GM18909 (cell line): ENCODE measurements at regions not wholly inside any gene's neighbourhood (a gene's known extent, or its start where the extent isn't known, plus 50 kb on each side); places are given as distances from the start of the nearest gene placed in this dataset.
A peak's percentile ranks its signal among the peaks of the same experiment; 100 is the strongest.
"Not testable (repeated sequence)": the region's sequence is repeated elsewhere in the genome, so short reads cannot be mapped to it uniquely, and the experiment has no call there.

Experiments
- ATAC-seq: cut with Tn5 transposase; IDR thresholded peaks from one replicate; pipeline ENCODE4 v1.9.1; 2021; ENCODE audit warnings: mild to moderate bottlenecking; ENCODE audit not compliant: unreplicated experiment, poor library complexity

DNA sequence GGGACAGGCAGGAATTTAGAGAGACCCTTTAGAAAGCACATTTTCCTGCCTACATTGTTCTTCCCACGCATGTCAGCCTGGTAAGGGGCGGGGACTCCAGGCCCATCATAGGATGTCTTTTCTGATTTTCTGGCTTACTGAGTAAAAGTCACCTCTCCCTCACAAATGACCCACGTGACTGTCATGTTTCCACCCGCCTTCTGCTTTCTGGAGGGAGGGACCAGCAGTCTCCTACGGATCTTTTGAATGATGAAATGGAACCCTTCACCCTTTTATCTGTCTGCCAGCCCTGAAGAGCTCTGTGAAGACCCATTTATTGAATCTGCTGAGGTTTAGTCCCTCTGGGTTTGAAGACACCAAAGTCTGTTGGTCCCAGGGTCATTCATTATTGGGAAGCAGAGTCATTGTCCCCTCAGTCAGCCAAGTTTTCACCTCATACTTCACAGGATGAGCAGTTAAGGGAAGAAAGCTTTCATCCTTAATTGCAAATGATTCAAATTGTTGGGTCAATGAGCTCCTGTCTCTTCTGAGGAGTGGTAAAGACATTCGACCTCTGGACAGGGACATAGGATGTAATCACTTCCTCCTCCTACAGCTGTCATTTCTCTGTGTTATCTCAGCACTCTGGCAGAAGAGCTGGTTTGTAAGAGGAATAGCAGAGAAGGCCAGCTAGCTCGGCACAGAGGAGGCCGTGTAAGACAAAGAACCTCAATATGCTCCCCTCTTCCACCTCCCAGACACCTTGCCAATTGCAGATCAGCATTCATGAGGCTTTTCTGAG, 446.1 kb downstream of the HS3ST3B1 start:
- ATAC-seq, result no peak

- no peak for ATAC-seq
Measured at GRCh38 chr17:14745541-14745940, 444.7 kb downstream of the HS3ST3B1 start.

DNA sequence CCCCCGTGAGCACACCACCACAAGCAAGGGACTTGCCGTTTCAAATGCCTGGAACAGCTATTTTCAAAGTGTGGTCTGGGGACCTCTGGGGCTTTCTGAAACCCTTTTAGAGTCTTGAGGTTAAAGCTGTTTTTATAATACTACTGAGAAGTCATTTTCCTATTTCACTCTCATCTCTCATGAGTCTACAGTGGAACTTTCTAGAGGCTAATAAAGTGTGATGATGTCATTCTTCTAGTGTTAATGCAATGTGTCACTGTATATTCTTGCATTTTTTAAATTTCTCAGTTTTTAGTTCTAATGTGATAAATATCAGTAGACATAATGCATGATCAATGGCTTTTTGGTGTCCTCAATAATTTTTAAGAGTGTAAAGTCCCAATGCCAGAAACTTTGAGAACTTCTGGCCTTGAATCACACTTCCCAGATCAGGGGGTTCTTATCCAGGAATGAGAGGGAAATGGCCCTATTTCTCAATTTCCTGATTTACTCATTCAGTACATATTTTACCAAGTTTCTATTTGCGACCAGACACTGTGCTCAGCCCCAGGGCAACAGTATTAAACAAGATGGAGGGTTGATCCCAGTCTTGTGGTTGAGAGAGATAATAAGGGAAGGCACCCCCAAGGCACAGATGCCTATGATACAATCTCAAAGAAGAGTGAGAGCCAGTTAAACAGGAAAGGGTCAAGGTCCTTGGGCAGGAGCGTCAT, 444.0 kb downstream of the HS3ST3B1 start:
- peak; percentile 52 for ATAC-seq

GRCh38 chr17:14741491-14741890, 440.6 kb downstream of the HS3ST3B1 start:
- ATAC-seq, result no peak

GRCh38 chr17:14739656-14740431, 439.0 kb downstream of the HS3ST3B1 start:
- no peak for ATAC-seq

GRCh38 chr17:14738652-14738988, 437.7 kb downstream of the HS3ST3B1 start:
- no peak for ATAC-seq

- ATAC-seq, result peak; percentile 89
Measured at GRCh38 chr17:14737984-14738651, 437.2 kb downstream of the HS3ST3B1 start.

DNA sequence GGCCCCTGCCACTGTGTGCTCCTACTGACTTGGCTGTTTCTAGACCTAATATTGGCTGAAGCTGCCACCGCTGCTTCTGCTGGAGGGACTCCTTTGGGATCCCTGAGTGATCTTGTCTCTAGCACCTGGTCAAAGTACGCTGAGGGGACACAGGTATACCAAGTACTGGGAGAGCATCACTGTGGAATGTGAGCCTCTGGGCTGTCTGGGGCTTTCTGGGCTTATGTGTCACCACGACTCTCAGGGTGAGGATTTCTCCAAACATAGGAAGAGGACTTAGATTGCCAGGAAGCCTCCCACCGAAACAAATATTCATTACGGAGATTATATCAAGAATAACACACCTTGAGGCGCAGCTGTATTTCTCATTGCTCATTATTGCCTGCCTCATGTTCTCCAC, 435.8 kb downstream of the HS3ST3B1 start:
- ATAC-seq, result no peak

DNA sequence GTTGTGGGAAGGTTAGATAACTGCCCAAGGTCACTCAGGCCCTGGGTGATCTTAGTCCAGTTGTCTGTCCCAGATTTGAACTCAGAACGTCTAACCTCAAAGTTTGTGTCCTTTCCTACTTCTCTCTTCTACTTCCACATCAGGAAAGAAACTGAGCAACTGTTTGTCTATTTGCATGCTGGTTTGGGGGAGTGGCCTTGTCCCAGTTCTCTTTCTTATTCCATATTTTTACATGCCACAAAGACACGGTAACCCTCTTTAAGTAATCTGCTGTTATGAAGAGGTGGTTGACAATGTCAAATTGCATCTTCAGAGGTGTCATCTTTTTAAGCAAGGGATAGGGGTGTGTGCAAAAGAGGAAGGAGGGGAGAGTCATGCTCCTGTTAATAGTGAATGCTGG, 432.5 kb downstream of the HS3ST3B1 start:
- ATAC-seq, result no peak

- ATAC-seq, result no peak
Measured at GRCh38 chr17:14732211-14732610, 431.3 kb downstream of the HS3ST3B1 start.

- no peak for ATAC-seq
Measured at GRCh38 chr17:14731591-14731990, 430.7 kb downstream of the HS3ST3B1 start.

DNA sequence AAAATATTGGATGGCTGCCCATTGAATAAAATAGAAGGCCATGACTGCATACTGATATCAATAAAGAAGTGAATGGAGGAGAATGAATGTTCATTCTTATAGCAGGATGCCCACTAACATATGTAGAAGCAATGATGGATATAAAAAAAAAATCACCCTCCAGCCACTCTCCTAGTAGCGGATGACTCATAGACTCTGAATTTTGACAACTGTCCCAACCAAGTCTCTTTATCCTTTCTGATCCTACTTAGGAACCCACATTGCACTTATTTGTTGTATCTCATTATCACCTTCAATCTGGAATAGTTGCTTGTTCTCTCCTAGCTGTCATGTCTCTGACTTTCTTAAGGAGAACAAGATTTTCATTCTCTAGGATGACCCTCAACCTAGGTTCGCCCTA, 429.9 kb downstream of the HS3ST3B1 start:
- ATAC-seq, result no peak

DNA sequence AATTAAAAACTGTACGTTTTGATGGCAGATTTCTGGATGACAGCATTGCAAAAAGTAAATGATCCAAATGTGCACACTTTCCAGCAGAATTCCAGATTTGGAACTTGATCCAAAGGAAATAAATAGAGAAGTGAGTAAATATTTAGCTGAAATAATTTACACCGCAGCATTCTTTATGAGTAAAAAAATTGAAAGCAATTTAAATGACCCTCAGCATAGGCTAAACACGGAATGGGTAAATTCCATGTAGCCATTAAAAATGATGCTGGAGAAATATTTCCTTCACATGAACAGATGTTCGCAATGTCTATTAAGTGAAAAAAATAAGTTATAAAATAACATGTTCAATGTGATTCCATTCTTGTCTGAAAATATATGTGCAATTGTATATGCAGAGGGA, 424.8 kb downstream of the HS3ST3B1 start:
- ATAC-seq, result no peak

DNA sequence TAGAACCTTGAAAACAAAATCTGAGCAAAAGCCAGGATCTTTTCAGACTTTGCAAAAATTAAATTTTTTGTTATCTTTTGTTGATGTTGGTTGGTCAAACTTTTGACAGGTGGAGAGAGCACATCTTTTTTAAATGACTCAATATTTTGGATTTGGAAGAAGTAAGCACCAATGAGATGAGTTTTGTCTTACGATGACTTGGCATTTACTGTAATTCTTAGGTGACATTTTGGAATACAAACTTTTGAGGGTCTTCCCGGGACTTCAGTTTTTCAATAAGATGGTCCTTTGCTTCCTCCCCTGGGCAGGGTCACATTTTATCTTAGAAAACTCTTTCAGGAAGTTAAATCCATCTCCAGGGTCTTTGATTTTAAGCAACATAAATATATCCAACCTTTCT, 423.9 kb downstream of the HS3ST3B1 start:
- no peak for ATAC-seq

DNA sequence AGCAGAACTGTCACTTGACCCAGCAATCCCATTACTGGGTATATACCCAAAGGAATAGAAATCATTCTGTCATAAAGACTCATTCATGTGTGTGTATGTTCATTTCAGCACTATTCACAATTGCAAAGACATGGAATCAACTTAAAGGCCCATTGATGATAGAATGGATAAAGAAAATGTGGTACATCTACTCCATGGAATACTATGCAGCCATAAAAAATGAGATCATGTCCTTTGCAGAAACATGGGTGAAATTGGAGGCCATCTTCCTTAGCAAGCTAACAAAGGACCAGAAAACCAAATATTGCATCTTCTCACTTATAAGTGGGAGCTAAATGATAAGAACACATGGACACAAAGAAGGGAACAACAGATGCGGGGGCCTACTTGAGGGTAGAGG, 422.5 kb downstream of the HS3ST3B1 start:
- not testable (repeated sequence) for ATAC-seq

GRCh38 chr17:14719942-14720341, 419.1 kb downstream of the HS3ST3B1 start:
- no peak for ATAC-seq

- ATAC-seq, result no peak
Measured at GRCh38 chr17:14717859-14718258, 417.0 kb downstream of the HS3ST3B1 start.

GRCh38 chr17:14715561-14715960, 414.7 kb downstream of the HS3ST3B1 start:
- ATAC-seq, result no peak

- no peak for ATAC-seq
Measured at GRCh38 chr17:14712611-14713021, 411.7 kb downstream of the HS3ST3B1 start.

GRCh38 chr17:14704121-14704520, 403.2 kb downstream of the HS3ST3B1 start:
- ATAC-seq, result no peak

DNA sequence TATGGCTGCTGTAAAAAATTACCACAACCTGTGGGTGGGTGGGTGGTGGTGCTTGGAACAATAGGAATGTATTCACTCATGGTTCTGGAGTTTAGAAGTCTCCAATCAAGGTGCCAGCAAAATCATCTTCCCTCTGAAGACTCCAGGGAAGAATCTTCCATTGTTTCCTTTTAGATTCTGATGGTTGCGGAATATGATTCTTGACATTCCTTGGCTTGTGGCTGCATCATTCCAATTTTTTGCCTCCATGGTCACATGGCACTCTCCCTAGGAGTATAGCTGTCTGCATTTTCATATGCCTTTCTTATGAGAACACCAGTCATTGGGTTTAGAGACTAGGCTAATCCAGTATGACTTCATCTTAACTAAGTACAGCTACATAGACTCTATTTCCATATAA, 401.0 kb downstream of the HS3ST3B1 start:
- no peak for ATAC-seq
